Neuronal stem cell (in vitro differentiated cells): ENCODE measurements at regions not wholly inside any gene's neighbourhood (a gene's known extent, or its start where the extent isn't known, plus 50 kb on each side); places are given as distances from the start of the nearest gene placed in this dataset.

ENCODE experiments used
- DNase-seq: peaks from one replicate; pipeline ENCODE4 v3.0.0-alpha.2; 2013; ENCODE audit warnings: low spot score
- H2AFZ ChIP-seq: one replicate; pipeline ENCODE4 v1.6.1; 2013; ENCODE audit warnings: mild to moderate bottlenecking, low read length, inconsistent platforms
- H2AK5ac ChIP-seq: 2 replicates; pipeline ENCODE4 v1.6.1; 2013; ENCODE audit warnings: low read depth, mild to moderate bottlenecking, inconsistent platforms, low read length, moderate library complexity, mixed read lengths
- H2BK120ac ChIP-seq: 2 replicates; pipeline ENCODE4 v1.6.1; 2013; ENCODE audit warnings: low read depth, mild to moderate bottlenecking, inconsistent platforms, low read length, moderate library complexity, mixed read lengths
- H2BK12ac ChIP-seq: one replicate; pipeline ENCODE4 v1.6.1; 2013; ENCODE audit warnings: low read length, inconsistent platforms
- H2BK15ac ChIP-seq: 2 replicates; pipeline ENCODE4 v1.6.1; 2013; ENCODE audit warnings: mild to moderate bottlenecking, low read length, inconsistent platforms, mixed read lengths
- H2BK5ac ChIP-seq: one replicate; pipeline ENCODE4 v1.6.1; 2013; ENCODE audit warnings: inconsistent platforms, mild to moderate bottlenecking, low read length, moderate library complexity
- H3K14ac ChIP-seq: one replicate; pipeline ENCODE4 v1.6.1; 2013; ENCODE audit warnings: low read length, inconsistent platforms
- H3K18ac ChIP-seq: 2 replicates; pipeline ENCODE4 v1.6.1; 2013; ENCODE audit warnings: low read length, inconsistent platforms
- H3K23ac ChIP-seq: 2 replicates; pipeline ENCODE4 v1.6.1; 2013; ENCODE audit warnings: low read depth, mild to moderate bottlenecking, mixed read lengths, low read length, inconsistent platforms; ENCODE audit not compliant: poor library complexity
- H3K27ac ChIP-seq: replicated peaks from 3 replicates; pipeline ENCODE4 v1.5.1; 2013; ENCODE audit warnings: low read length, inconsistent platforms
- H3K27me3 ChIP-seq, 3 experiments: 2 replicates each; pipeline ENCODE4 v1.6.1; 2013; ENCODE audit warnings: low read length in 3 of 3, mild to moderate bottlenecking in 2 of 3, inconsistent platforms in 1 of 3, low read depth in 1 of 3, mixed read lengths in 1 of 3, moderate library complexity in 1 of 3; ENCODE audit not compliant: control insufficient read depth in 3 of 3, insufficient read depth in 3 of 3
- H3K36me3 ChIP-seq, 2 donors: replicated peaks in 1 of 2; 2 replicates each; pipeline ENCODE4 v1.6.1; 2013; ENCODE audit warnings: low read length in 2 of 2; ENCODE audit not compliant: control insufficient read depth in 2 of 2, insufficient read depth in 2 of 2
- H3K4ac ChIP-seq: 2 replicates; pipeline ENCODE4 v1.6.1; 2013; ENCODE audit warnings: inconsistent platforms, mild to moderate bottlenecking, low read length, moderate library complexity
- H3K4me1 ChIP-seq, 2 donors: 1 replicate in 1 of 2; 2 replicates in 1 of 2; pipeline ENCODE4 v1.6.1; 2013; ENCODE audit warnings: low read length in 2 of 2, low read depth in 1 of 2; ENCODE audit not compliant: control insufficient read depth in 2 of 2, insufficient read depth in 1 of 2
- H3K4me2 ChIP-seq: one replicate; pipeline ENCODE4 v1.6.1; 2013; ENCODE audit warnings: mild to moderate bottlenecking, low read length, inconsistent platforms; ENCODE audit not compliant: insufficient read depth, poor library complexity, severe bottlenecking
- H3K4me3 ChIP-seq, 2 donors: 2 replicates each; pipeline ENCODE4 v1.5.1; 2013; ENCODE audit warnings: low read length in 2 of 2, mild to moderate bottlenecking in 2 of 2, inconsistent platforms in 1 of 2, moderate library complexity in 1 of 2
- H3K79me1 ChIP-seq: one replicate; pipeline ENCODE4 v1.6.1; 2013; ENCODE audit warnings: low read depth, mild to moderate bottlenecking, inconsistent platforms, low read length, moderate library complexity
- H3K9ac ChIP-seq: one replicate; pipeline ENCODE4 v1.6.1; 2013; ENCODE audit warnings: mild to moderate bottlenecking, low read depth, low read length, inconsistent platforms; ENCODE audit not compliant: poor library complexity
- H3K9me3 ChIP-seq, 2 donors: replicated peaks in 1 of 2; 2 replicates each; pipeline versions ENCODE3 to v1.6.1; 2013; ENCODE audit warnings: low read length in 2 of 2, mild to moderate bottlenecking in 2 of 2, inconsistent platforms in 1 of 2, low read depth in 1 of 2, mixed read lengths in 1 of 2, moderate library complexity in 1 of 2; ENCODE audit not compliant: control insufficient read depth in 2 of 2, insufficient read depth in 1 of 2
- H4K8ac ChIP-seq: one replicate; pipeline ENCODE4 v1.6.1; 2013; ENCODE audit warnings: low read depth, mild to moderate bottlenecking, inconsistent platforms, low read length, moderate library complexity
- H4K91ac ChIP-seq: one replicate; pipeline ENCODE4 v1.6.1; 2013; ENCODE audit warnings: low read length, low read depth, mild to moderate bottlenecking, inconsistent platforms; ENCODE audit not compliant: poor library complexity
- WGBS, 2 donors: extraction: QIAGEN DNeasy Blood & Tissue Kit; methylation state at CpG; one replicate each; pipeline ENCODE4 v1.1.7; 2013; ENCODE audit warnings: missing lambda C conversion rate in 2 of 2, mixed read lengths in 1 of 2; ENCODE audit not compliant: insufficient read length in 2 of 2, insufficient replicate concordance in 1 of 2; ENCODE audit errors: extremely low coverage in 2 of 2; 5-methylcytosine and 5-hydroxymethylcytosine counted together

DNA sequence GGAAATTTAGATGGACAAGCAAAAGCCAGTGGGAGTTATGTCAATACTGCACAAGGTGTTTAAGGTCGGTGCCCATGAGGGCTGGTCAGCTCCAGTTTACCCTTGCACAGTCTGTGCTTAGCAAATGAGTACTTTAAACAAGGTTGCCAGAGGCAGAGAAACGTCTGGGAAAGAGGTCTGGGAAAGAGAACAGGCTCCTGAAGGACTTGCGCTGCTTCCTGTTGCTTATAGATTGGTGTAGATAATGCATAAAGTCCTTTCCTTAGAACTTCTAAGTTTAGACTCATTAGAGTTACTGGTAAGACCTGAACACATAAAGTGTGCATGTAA is 162.6 kb upstream of the P2RY1 start:
- H4K8ac ChIP-seq = no peak overlapping the region
- no peaks in the 10 kb centered on the region for H3K9me3 ChIP-seq
- no peak overlapping the region for H3K4me2 ChIP-seq
- no CpG with 5 or more reads among the region's 3 CpGs for WGBS, 2 donors
- no peaks in the 10 kb centered on the region for H3K79me1 ChIP-seq
- H3K18ac ChIP-seq = no peak overlapping the region
- H3K36me3 ChIP-seq = no peaks in the 10 kb centered on the region
- H3K23ac ChIP-seq = no peak overlapping the region
- H2AFZ ChIP-seq = peak overlapping the region; percentile 25
- H3K9ac ChIP-seq = no peak overlapping the region
- no peak overlapping the region for H3K14ac ChIP-seq
- no peak overlapping the region for H2BK15ac ChIP-seq
- no peak overlapping the region for H2BK5ac ChIP-seq
- no peak overlapping the region for H2AK5ac ChIP-seq
- H2BK12ac ChIP-seq = no peak overlapping the region
- H3K4ac ChIP-seq = no peak overlapping the region
- H3K27ac ChIP-seq = no peak overlapping the region
- no peak for DNase-seq
- H3K4me1 ChIP-seq = peaks cover 3 to 4% of the 10 kb centered on the region in 2 donors
- H3K4me3 ChIP-seq = no peak overlapping the region
- H4K91ac ChIP-seq = no peak overlapping the region
- H2BK120ac ChIP-seq = no peak overlapping the region
- H3K27me3 ChIP-seq = no peaks in the 10 kb centered on the region

GRCh38 chr3:152676810-152677379 is 158.0 kb upstream of the P2RY1 start:
- Histone ChIP-seq H2BK120ac (no peak overlapping the region), H2BK5ac (no peak overlapping the region)

GRCh38 chr3:152677491-152677890 is 157.4 kb upstream of the P2RY1 start:
- no peak for DNase-seq
- Histone ChIP-seq H3K14ac (no peak overlapping the region), H2BK15ac (no peak overlapping the region), H3K4me3 (no peak overlapping the region), H3K27me3 (no peaks in the 10 kb centered on the region), H2BK12ac (no peak overlapping the region), H3K4me1 (peaks cover 4 to 11% of the 10 kb centered on the region in 2 donors), H3K36me3 (no peaks in the 10 kb centered on the region), H2AK5ac (no peak overlapping the region), H3K79me1 (no peaks in the 10 kb centered on the region), H2BK5ac (no peak overlapping the region), H3K27ac (no peak overlapping the region), H3K9ac (no peak overlapping the region), H3K9me3 (no peaks in the 10 kb centered on the region), H4K91ac (no peak overlapping the region), H3K4ac (no peak overlapping the region), H3K18ac (no peak overlapping the region), H3K4me2 (no peak overlapping the region), H2BK120ac (no peak overlapping the region), H4K8ac (no peak overlapping the region), H3K23ac (no peak overlapping the region), H2AFZ (no peak overlapping the region)
- WGBS, 2 donors = no CpG with 5 or more reads among the region's 2 CpGs

More at GRCh38 chr3:152676810-152677379, 158.0 kb upstream of the P2RY1 start:
- Histone ChIP-seq H3K4me3 (no peak overlapping the region), H2BK15ac (no peak overlapping the region), H3K4ac (no peak overlapping the region), H2BK12ac (no peak overlapping the region), H3K9me3 (no peaks in the 10 kb centered on the region), H3K27ac (no peak overlapping the region), H3K4me1 (peaks cover 5 to 11% of the 10 kb centered on the region in 2 donors), H3K36me3 (no peaks in the 10 kb centered on the region), H3K18ac (no peak overlapping the region), H2AK5ac (no peak overlapping the region), H4K8ac (no peak overlapping the region), H3K27me3 (no peaks in the 10 kb centered on the region), H3K14ac (no peak overlapping the region), H3K9ac (no peak overlapping the region), H3K23ac (no peak overlapping the region), H3K4me2 (no peak overlapping the region), H3K79me1 (no peaks in the 10 kb centered on the region), H4K91ac (no peak overlapping the region), H2AFZ (no peak overlapping the region)
- no peak for DNase-seq
- WGBS, 2 donors = no CpG with 5 or more reads among the region's 2 CpGs

DNA sequence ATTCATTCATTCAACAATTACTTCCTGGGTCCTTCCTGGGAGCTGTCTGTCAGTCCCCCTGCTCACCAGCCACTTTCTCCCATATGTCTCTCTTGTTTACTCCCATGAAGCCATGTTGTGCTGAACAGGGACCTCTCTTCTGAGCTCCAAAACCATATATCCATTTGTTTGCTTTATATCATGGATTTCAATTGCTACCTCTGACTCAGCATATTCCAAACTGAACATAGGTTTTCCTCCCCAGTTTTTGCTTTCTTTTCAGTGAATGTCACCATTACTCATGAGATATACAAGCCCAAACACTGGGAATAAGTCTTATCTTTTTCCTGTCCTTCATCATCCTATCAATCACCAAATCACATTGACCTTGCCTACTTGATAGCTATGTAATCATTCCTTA is 152.5 kb upstream of the P2RY1 start:
- Histone ChIP-seq H2BK5ac (no peak overlapping the region), H2BK120ac (no peak overlapping the region), H2BK12ac (no peak overlapping the region), H3K9me3 (peaks cover 1 to 11% of the 10 kb centered on the region in 2 donors), H3K4ac (no peak overlapping the region), H3K36me3 (no peaks in the 10 kb centered on the region), H3K9ac (no peak overlapping the region), H2AK5ac (no peak overlapping the region), H3K27ac (no peak overlapping the region), H4K91ac (no peak overlapping the region), H2AFZ (no peak overlapping the region), H3K18ac (no peak overlapping the region), H3K23ac (no peak overlapping the region), H3K4me2 (no peak overlapping the region), H4K8ac (no peak overlapping the region), H3K4me3 (no peak overlapping the region), H3K27me3 (no peaks in the 10 kb centered on the region), H2BK15ac (no peak overlapping the region), H3K4me1 (peaks cover under 1 to 5% of the 10 kb centered on the region in 2 donors), H3K14ac (no peak overlapping the region), H3K79me1 (no peaks in the 10 kb centered on the region)
- DNase-seq = no peak
